Activated T-cell treated with anti-CD3 and anti-CD28 coated beads, Interleukin-2, amount 50 U/mL, for 24 hours (primary cell): ENCODE measurements at regions not wholly inside any gene's neighbourhood (a gene's known extent, or its start where the extent isn't known, plus 50 kb on each side); places are given as distances from the start of the nearest gene placed in this dataset.

Source experiments
- DNase-seq: peaks from one replicate; pipeline ENCODE4 v3.0.0-alpha.2; 2020
- H3K27ac Mint-ChIP-seq: 2 replicates; pipeline ENCODE4 v1.8.0; 2020; ENCODE audit warnings: mild to moderate bottlenecking, mixed read lengths
- H3K27me3 Mint-ChIP-seq: 2 replicates; pipeline ENCODE4 v1.8.0; 2020; ENCODE audit warnings: mixed read lengths
- H3K36me3 Mint-ChIP-seq: 2 replicates; pipeline ENCODE4 v1.8.0; 2020; ENCODE audit warnings: low read depth, mixed read lengths
- H3K4me1 Mint-ChIP-seq: 2 replicates; pipeline ENCODE4 v1.8.0; 2020; ENCODE audit warnings: low read depth, mixed read lengths
- H3K4me3 Mint-ChIP-seq: 2 replicates; pipeline ENCODE4 v1.8.0; 2020; ENCODE audit warnings: mild to moderate bottlenecking, moderate library complexity, mixed read lengths
- H3K9me3 Mint-ChIP-seq: 2 replicates; pipeline ENCODE4 v1.8.0; 2020; ENCODE audit warnings: mixed read lengths

DNA sequence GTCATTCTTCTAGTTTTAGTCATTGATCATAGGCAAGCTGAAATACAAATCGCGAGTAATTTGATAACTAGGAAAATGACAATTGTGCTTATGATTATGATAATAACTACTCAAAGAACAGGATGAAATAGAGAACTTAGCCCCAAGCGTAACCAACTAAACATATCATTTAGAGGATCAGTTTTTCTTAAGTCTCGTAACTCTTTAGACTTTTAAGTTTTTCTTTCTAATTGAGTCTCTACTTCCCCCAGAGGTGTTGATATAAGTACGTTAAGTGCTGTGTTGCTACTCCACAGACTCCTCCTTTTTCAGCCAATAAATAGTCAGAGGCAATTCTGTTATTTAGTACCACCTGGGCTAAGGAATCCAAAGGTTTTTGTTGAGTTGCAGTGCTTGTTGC lies 96.3 kb downstream of the NHLRC3 start:
- Mint-ChIP-seq H3K27me3 (peaks cover 8% of the 10 kb centered on the region), H3K9me3 (no peaks in the 10 kb centered on the region), H3K27ac (no peak overlapping the region), H3K4me1 (peaks cover 1% of the 10 kb centered on the region), H3K4me3 (no peak overlapping the region), H3K36me3 (no peaks in the 10 kb centered on the region)
- no peak for DNase-seq

DNA sequence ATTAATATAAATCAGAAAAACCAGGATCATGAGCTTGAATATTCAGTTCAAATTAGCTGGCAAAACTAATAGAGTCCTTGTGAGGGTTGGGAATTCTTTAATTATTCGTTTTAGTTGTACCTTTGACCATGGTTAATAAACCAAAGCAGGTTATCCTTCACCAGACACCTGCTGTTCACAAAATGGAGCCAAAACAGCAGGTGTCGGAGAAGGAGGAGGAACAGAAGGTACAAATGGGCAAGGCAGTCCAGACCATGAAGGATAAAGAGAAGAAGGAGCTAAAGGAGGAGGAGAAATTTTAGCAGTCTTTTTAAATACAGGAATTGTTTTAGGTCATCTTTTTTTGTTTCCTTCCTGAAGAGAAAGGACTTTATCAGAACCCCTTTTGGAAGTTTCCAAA lies 106.1 kb downstream of the NHLRC3 start:
- Mint-ChIP-seq H3K4me3 (no peak overlapping the region), H3K27ac (no peak overlapping the region)

DNA sequence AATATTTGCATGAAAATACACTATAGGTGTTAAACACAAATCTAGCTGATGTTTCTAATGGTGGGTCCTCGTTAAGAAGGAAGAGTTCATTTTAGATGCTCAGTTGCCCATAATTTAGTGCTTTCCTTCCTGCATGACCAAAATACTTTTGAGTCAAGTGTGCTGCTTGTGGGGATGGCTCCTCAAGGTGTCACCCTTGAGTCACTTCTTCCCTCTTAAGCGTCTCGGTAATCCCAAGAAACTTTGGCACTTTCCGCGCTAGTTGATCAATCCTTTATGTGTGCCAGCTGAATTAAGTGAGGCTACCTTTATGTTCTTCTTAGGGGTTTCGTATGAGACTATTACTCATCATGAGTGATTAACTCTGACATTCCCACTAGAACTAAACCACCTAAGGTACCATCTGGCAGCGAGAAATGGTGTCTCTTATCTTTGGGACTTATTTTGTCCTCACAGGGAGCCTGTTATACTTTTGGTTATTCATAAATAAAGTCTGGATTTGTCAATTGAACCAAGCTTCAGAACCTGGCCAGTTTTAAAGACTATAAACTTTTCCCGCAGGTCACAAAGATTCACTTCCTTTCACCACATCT lies 106.8 kb downstream of the NHLRC3 start:
- no peak overlapping the region for H3K27ac Mint-ChIP-seq
- H3K36me3 Mint-ChIP-seq: no peaks in the 10 kb centered on the region
- peaks cover 20% of the 10 kb centered on the region for H3K4me1 Mint-ChIP-seq
- no peak overlapping the region for H3K4me3 Mint-ChIP-seq
- no peak for DNase-seq
- no peaks in the 10 kb centered on the region for H3K9me3 Mint-ChIP-seq
- H3K27me3 Mint-ChIP-seq: peaks cover 56% of the 10 kb centered on the region

More for the DNA sequence above, 106.1 kb downstream of the NHLRC3 start:
- H3K36me3 Mint-ChIP-seq: no peaks in the 10 kb centered on the region
- H3K4me1 Mint-ChIP-seq: peaks cover 20% of the 10 kb centered on the region
- no peak for DNase-seq
- no peaks in the 10 kb centered on the region for H3K9me3 Mint-ChIP-seq
- peaks cover 53% of the 10 kb centered on the region for H3K27me3 Mint-ChIP-seq

DNA sequence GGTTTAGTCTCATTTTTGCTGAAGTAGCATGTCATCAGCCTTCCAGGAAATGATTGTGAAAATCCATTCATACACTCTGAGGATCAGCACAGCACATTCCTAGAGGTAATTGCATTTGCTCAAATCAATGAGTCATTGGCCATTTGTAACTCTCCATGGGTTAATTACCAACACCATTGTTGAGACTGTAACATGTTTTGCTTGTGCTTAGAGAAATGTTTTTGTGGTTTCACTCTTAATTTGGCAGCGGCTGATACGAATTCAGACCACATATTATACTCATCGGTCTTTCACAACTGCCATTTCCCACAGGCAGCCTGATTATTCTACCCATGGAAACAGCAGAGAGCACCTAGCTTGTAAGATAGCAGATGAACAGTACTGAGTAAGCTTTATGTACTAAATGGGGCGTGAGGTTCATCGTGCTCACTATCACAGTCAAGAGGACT lies 110.3 kb downstream of the NHLRC3 start:
- Mint-ChIP-seq H3K36me3 (no peaks in the 10 kb centered on the region), H3K27ac (no peak overlapping the region), H3K4me3 (no peak overlapping the region), H3K9me3 (no peaks in the 10 kb centered on the region), H3K4me1 (peaks cover 20% of the 10 kb centered on the region), H3K27me3 (peaks cover 56% of the 10 kb centered on the region)
- DNase-seq: no peak

DNA sequence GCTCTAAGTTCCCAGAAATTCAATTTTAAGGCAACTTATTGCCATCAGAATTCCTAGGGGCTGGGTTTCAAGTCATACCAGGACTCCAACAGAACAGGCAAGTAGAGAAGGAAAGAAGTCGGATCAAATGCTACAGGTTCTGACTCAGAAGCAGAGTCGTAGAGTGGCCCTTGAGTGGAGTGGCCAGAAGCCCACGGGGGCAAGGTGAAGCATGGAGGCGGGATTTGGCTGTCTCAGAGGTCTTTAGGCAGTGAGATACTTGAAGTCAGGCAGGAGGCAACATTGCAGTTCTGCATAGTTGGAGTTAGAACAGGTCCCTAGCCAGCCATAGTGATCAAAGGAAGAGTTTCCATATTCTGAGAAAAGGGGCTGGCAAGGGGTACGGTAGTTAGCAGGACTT lies 111.6 kb downstream of the NHLRC3 start:
- H3K4me1 Mint-ChIP-seq: peaks cover 16% of the 10 kb centered on the region
- no peaks in the 10 kb centered on the region for H3K9me3 Mint-ChIP-seq
- no peak overlapping the region for H3K4me3 Mint-ChIP-seq
- no peaks in the 10 kb centered on the region for H3K36me3 Mint-ChIP-seq
- no peak overlapping the region for H3K27ac Mint-ChIP-seq
- H3K27me3 Mint-ChIP-seq: peaks cover 49% of the 10 kb centered on the region
- DNase-seq: no peak

DNA sequence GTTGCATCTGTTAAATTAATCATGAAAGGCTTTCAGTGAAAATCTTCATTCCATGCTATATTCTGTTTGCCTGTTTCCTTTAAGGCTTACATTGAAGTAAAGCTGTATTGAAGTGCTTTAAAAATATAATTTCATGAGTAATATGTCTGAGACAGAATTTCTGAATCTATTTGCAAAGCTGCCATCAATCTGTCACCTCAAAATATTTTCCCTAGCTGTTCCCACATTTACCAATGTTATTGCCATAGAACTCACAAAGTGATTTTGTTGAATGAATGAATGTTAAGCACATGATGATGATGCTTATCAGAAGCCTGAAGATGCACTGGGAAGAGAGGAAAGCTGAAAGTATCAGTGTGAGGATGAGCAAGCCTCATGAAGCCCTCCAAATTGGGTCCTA lies 115.8 kb downstream of the NHLRC3 start:
- Mint-ChIP-seq H3K36me3 (no peaks in the 10 kb centered on the region), H3K4me1 (no peaks in the 10 kb centered on the region), H3K27me3 (peaks cover 57% of the 10 kb centered on the region), H3K4me3 (no peak overlapping the region), H3K9me3 (no peaks in the 10 kb centered on the region), H3K27ac (no peak overlapping the region)
- DNase-seq: no peak

DNA sequence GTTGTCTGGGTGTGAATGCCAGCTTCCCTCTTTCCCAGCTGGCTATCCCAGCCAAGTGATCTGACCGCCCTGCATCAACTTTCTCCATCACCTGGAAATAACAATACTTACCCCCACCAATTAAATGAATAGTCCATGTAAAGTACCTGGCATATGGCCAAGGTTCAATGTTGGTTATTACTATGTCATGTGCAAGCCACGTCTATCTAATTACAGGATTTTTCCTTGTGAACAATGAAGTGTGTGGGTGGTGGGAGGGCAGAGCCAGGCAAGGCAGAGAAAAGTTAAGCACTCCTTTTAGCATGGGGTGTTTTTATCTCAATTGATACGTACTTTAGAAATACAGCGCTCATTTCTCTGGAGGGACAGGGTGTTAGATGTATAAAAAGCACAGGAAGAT lies 121.1 kb downstream of the NHLRC3 start:
- Mint-ChIP-seq H3K4me3 (no peak overlapping the region), H3K27me3 (peaks cover 34% of the 10 kb centered on the region), H3K27ac (no peak overlapping the region), H3K4me1 (peaks cover 10% of the 10 kb centered on the region), H3K9me3 (no peaks in the 10 kb centered on the region), H3K36me3 (no peaks in the 10 kb centered on the region)
- no peak for DNase-seq

DNA sequence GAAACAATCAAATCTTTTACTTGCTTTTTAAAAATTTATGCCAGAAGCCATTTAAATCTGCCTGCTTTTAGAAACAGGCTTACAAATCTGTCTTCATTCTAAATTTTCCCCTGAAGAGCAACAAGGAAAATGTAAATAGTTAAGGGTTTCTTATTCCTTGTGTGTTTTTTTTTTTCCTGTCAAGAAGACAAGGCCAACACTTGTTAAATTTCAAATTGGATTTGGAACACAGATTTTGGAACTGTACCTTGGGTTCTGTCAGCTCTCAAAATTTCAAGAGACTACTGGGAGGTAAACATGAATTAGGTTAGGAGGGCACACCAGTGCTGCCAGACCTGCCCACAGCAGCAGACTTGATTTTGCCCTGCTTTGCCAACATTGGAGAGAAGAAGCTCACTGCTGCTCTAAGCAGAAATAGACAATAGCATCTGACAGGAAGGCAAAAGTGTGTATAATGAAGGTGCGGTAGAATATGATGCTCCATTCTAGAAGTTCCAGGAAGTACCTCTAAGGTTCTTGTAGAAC lies 121.7 kb downstream of the NHLRC3 start:
- Mint-ChIP-seq H3K27me3 (peaks cover 34% of the 10 kb centered on the region), H3K4me3 (no peak overlapping the region), H3K36me3 (no peaks in the 10 kb centered on the region), H3K9me3 (no peaks in the 10 kb centered on the region), H3K27ac (no peak overlapping the region), H3K4me1 (peaks cover 10% of the 10 kb centered on the region)
- DNase-seq: no peak

DNA sequence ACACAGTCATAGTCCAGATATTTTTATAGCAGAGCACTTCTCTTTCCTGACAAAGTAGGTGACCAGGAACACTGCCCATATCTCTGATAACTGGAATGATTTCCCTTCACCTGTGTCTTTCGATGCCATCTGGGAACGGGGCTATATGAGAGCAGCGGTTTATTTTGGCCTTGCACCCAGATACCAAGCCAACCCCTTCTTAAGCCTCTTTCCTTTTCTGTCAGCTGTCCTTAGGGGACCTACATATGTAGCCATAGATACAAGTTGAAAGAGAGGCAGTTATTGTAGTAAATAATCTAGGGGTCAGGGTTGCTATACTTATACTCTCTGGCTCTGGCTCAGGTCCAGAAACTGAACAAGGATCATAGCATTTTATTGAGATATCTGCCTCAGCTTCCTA lies 128.8 kb downstream of the NHLRC3 start:
- no peak for DNase-seq
- Mint-ChIP-seq H3K27ac (no peak overlapping the region), H3K4me3 (no peak overlapping the region), H3K9me3 (no peaks in the 10 kb centered on the region), H3K27me3 (peaks cover 12% of the 10 kb centered on the region), H3K36me3 (no peaks in the 10 kb centered on the region), H3K4me1 (no peaks in the 10 kb centered on the region)

DNA sequence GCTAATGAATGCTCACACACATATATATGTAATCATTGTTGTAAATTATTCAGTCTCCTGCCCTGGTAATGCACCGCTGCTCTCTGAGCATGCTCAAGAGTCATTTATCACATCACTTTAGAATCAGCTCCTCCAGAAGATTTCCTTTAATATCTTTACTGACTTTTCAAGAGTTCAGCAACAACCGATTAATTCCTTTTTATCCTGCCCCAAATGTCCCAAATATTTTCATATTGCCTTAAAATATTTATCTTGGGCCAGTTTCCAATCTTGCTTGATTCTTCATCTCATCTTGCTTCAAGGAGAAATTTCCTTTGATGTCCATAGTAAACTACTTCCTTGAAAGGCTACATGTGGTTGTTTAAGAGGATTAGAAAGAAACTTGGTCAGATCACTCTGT lies 132.5 kb downstream of the NHLRC3 start:
- H3K4me3 Mint-ChIP-seq: no peak overlapping the region

DNA sequence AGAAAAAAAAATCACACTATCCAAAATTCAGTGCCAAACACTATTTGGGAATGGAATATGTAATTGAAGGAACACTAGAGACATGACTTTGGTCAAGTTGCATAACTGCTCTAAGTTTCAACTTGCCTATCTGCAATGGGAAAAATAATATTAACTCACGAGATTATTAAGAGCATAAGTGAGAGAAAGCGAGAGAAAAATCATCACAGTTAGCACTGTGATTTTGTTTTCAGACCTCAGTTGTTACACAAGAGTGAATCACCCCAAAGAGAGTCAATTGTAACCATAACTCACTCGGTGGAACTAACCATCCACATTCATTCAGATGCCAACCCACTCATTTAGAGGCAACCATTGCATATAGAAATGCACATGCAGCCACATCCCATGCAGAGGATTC lies 147.1 kb downstream of the NHLRC3 start:
- peaks cover 12% of the 10 kb centered on the region for H3K27me3 Mint-ChIP-seq
- no peaks in the 10 kb centered on the region for H3K36me3 Mint-ChIP-seq
- H3K4me3 Mint-ChIP-seq: no peak overlapping the region
- no peaks in the 10 kb centered on the region for H3K4me1 Mint-ChIP-seq
- no peak overlapping the region for H3K27ac Mint-ChIP-seq
- H3K9me3 Mint-ChIP-seq: no peaks in the 10 kb centered on the region
- no peak for DNase-seq

More for the DNA sequence above, 132.5 kb downstream of the NHLRC3 start:
- Mint-ChIP-seq H3K9me3 (no peaks in the 10 kb centered on the region), H3K4me1 (no peaks in the 10 kb centered on the region), H3K27ac (no peak overlapping the region), H3K27me3 (peaks cover 12% of the 10 kb centered on the region), H3K36me3 (no peaks in the 10 kb centered on the region)
- no peak for DNase-seq

DNA sequence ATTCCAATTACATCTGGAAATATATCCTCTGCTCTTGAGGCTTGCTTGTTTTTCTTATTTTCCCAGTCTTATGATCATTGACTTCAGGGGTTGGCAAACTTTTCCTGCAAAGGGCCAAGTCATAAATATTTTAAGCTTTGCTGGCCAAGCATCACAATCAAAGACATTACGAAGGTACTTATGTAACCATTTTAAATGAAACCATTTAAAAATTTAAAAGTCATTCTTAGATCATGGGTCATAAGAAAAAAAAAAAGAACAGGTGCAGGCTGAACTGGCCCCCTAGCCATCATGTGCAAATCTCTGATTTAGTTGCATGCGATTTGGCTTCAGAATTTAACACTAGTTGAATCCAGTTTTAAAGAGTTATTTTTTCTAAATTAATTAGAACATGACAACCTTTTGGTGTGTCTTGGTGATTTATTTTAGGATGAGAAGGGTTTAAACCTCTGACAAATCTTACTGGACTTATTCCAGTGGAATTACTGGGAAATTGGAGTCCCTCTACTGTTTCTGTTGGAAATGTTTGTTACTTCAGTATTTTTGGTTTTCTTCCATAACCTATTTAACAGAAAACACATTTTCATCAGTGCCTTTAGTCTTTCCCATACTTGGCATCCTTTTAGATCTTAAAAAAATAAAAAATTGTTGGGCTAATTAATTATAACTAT lies 148.1 kb downstream of the NHLRC3 start:
- Mint-ChIP-seq H3K4me3 (no peak overlapping the region), H3K36me3 (no peaks in the 10 kb centered on the region), H3K4me1 (no peaks in the 10 kb centered on the region), H3K9me3 (no peaks in the 10 kb centered on the region), H3K27me3 (peaks cover 9% of the 10 kb centered on the region), H3K27ac (no peak overlapping the region)
- no peak for DNase-seq

DNA sequence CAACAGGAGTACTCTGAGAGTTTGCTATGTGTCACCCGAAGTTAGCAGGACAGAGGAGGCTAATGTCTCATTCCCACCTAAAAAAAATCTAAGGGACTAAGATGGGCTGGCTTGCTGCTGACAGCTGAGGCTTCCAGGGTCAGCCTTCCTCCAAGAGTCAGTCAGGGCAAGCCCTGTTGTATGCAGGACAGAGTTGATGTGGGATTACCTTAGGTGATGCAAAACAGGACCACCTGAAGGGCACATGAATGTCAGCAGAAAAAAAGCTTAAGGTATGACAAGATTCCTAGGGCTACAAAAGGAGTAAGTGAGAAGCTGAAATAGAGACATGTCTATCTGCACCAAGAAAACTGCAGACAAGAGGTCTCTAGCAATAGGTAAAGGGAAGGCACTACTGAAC lies 151.5 kb downstream of the NHLRC3 start:
- no peak overlapping the region for H3K4me3 Mint-ChIP-seq

DNA sequence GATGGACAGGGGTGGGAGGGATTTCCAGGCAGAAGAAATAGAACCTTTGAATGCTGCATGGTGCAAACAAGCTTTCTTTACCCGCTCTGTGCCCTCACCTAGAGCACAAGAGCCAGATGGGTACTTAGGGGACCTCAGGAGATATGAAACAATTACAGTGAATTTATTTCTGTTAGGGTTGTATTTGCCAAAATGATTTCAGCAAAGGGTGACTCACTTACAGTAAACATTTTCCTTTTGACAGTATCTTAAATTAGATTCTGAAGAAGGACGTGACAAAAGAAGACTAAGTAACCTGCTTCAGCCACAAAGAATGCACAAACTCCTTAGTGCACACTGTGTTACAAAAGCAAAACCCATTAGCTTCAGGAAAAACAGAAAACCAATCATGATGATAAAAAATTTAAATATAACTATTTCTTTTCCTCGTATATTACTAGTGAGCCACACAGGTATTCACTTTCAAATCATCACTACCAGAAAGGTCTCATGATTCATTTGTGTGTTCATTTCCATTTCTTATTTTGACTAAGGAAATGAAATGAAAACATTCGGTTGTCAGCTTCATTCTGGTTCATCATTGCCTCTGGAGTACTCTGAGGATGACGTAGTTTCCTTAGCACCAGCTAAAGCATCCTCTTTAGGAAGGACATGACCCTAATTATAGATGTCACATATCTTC lies 158.8 kb downstream of the NHLRC3 start:
- peaks cover 13% of the 10 kb centered on the region for H3K4me1 Mint-ChIP-seq
- no peaks in the 10 kb centered on the region for H3K9me3 Mint-ChIP-seq

More for the DNA sequence above, 151.5 kb downstream of the NHLRC3 start:
- Mint-ChIP-seq H3K27ac (no peak overlapping the region), H3K27me3 (peaks cover 28% of the 10 kb centered on the region), H3K36me3 (no peaks in the 10 kb centered on the region), H3K4me1 (no peaks in the 10 kb centered on the region), H3K9me3 (no peaks in the 10 kb centered on the region)
- DNase-seq: no peak

DNA sequence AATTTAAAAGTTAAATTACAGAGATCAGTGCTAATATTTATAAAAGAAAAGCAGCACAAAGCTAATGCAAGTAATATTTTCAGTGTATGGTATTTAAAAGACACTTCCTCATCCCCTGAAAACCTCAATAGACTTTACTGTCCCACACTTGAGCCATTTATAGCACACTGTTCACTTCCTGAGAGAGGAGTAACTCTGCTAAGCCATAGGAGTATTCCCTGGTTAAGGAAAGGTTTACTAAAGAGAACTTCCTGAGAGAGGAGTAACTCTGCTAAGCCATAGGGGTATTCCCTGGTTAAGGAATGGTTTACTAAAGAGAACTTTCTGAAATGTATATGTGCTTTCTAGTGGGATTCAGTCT lies 159.4 kb downstream of the NHLRC3 start:
- DNase-seq: no peak
- no peak overlapping the region for H3K27ac Mint-ChIP-seq
- peaks cover 13% of the 10 kb centered on the region for H3K4me1 Mint-ChIP-seq
- H3K36me3 Mint-ChIP-seq: no peaks in the 10 kb centered on the region
- no peak overlapping the region for H3K4me3 Mint-ChIP-seq
- no peaks in the 10 kb centered on the region for H3K9me3 Mint-ChIP-seq
- H3K27me3 Mint-ChIP-seq: peaks cover 27% of the 10 kb centered on the region

More for the DNA sequence above, 158.8 kb downstream of the NHLRC3 start:
- H3K36me3 Mint-ChIP-seq: no peaks in the 10 kb centered on the region
- H3K4me3 Mint-ChIP-seq: no peak overlapping the region
- DNase-seq: no peak
- H3K27ac Mint-ChIP-seq: peak overlapping the region; percentile 80
- H3K27me3 Mint-ChIP-seq: peaks cover 27% of the 10 kb centered on the region
